HG02884 (cell line): ENCODE measurements at regions not wholly inside any gene's neighbourhood (a gene's known extent, or its start where the extent isn't known, plus 50 kb on each side); places are given as distances from the start of the nearest gene placed in this dataset.

Source experiments
- ATAC-seq: cut with Tn5 transposase; IDR thresholded peaks from one replicate; pipeline ENCODE4 v1.9.1; 2021; ENCODE audit warnings: mild to moderate bottlenecking, moderate library complexity; ENCODE audit not compliant: unreplicated experiment

GRCh38 chr20:4560667-4561066 is 125.6 kb upstream of the PRNP start:
- ATAC-seq, result no peak

- ATAC-seq, result no peak
Observed at GRCh38 chr20:4559906-4560305, 126.3 kb upstream of the PRNP start.

- ATAC-seq, result no peak
Observed at GRCh38 chr20:4559106-4559505, 127.2 kb upstream of the PRNP start.

- ATAC-seq, result no peak
Observed at GRCh38 chr20:4556781-4557180, 129.5 kb upstream of the PRNP start.

- no peak for ATAC-seq
Observed at GRCh38 chr20:4555188-4555890, 130.9 kb upstream of the PRNP start.

GRCh38 chr20:4554346-4554745 is 131.9 kb upstream of the PRNP start:
- ATAC-seq, result no peak

GRCh38 chr20:4552075-4552640 is 134.1 kb upstream of the PRNP start:
- no peak for ATAC-seq

GRCh38 chr20:4550740-4551139 is 135.5 kb upstream of the PRNP start:
- no peak for ATAC-seq

- ATAC-seq, result no peak
Observed at GRCh38 chr20:4549711-4550259, 136.5 kb upstream of the PRNP start.

GRCh38 chr20:4548552-4548951 is 137.7 kb upstream of the PRNP start:
- no peak for ATAC-seq

GRCh38 chr20:4546786-4547185 is 139.5 kb upstream of the PRNP start:
- no peak for ATAC-seq

- ATAC-seq, result no peak
Observed at GRCh38 chr20:4546342-4546741, 139.9 kb upstream of the PRNP start.

GRCh38 chr20:4545526-4545925 is 140.7 kb upstream of the PRNP start:
- ATAC-seq, result no peak

- ATAC-seq, result no peak
Observed at GRCh38 chr20:4544765-4545164, 141.5 kb upstream of the PRNP start.

GRCh38 chr20:4542270-4542669 is 144.0 kb upstream of the PRNP start:
- no peak for ATAC-seq

- ATAC-seq, result no peak
Observed at GRCh38 chr20:4534315-4534714, 151.9 kb upstream of the PRNP start.

GRCh38 chr20:4533368-4534133 is 152.7 kb upstream of the PRNP start:
- no peak for ATAC-seq

- ATAC-seq, result no peak
Observed at GRCh38 chr20:4532772-4533171, 153.5 kb upstream of the PRNP start.

GRCh38 chr20:4524792-4525191 is 161.5 kb upstream of the PRNP start:
- ATAC-seq, result no peak

GRCh38 chr20:4524307-4524706 is 161.9 kb upstream of the PRNP start:
- ATAC-seq, result no peak

- no peak for ATAC-seq
Observed at GRCh38 chr20:4522310-4522709, 163.9 kb upstream of the PRNP start.
